ENCODE measurements at regions not wholly inside any gene's neighbourhood (a gene's known extent, or its start where the extent isn't known, plus 50 kb on each side); places are given as distances from the start of the nearest gene placed in this dataset.

DNA sequence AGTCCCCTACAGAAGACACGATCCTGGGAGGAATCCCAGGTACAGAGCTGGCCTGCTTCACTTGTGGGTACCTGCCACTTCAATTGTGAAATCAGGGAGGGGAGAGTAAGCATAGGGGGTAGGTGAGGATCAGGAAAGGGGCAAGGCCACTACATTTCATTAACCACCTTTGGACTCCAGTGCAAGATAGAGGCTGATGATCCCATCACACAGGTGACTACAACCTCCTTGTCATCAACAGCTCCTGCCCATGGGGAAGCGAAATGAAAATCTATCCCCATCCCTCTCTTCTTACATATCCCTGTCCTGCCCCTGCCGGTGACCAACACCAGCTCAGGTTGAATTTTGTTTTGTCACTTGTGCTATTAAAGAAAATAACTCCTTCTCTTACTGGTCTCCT lies 64.7 kb upstream of the VPREB1 start:
- TF ChIP-seq, protein P1, sequence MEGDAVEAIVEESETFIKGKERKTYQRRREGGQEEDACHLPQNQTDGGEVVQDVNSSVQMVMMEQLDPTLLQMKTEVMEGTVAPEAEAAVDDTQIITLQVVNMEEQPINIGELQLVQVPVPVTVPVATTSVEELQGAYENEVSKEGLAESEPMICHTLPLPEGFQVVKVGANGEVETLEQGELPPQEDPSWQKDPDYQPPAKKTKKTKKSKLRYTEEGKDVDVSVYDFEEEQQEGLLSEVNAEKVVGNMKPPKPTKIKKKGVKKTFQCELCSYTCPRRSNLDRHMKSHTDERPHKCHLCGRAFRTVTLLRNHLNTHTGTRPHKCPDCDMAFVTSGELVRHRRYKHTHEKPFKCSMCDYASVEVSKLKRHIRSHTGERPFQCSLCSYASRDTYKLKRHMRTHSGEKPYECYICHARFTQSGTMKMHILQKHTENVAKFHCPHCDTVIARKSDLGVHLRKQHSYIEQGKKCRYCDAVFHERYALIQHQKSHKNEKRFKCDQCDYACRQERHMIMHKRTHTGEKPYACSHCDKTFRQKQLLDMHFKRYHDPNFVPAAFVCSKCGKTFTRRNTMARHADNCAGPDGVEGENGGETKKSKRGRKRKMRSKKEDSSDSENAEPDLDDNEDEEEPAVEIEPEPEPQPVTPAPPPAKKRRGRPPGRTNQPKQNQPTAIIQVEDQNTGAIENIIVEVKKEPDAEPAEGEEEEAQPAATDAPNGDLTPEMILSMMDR (IDR thresholded peaks at IDR 0.05; ENCODE audit: poor library complexity, severe bottlenecking) = no peak
- TF ChIP-seq TAF1 (IDR thresholded peaks at IDR 0.05; ENCODE audit: low read depth) (no peak), SMC3 (conservative IDR thresholded peaks at IDR 0.05; ENCODE audit: poor library complexity) (no peak), RAD21 (conservative IDR thresholded peaks at IDR 0.05) (no peak), EP300 (conservative IDR thresholded peaks at IDR 0.05; ENCODE audit: poor library complexity, severe bottlenecking) (no peak)
- TF ChIP-seq, protein P2, sequence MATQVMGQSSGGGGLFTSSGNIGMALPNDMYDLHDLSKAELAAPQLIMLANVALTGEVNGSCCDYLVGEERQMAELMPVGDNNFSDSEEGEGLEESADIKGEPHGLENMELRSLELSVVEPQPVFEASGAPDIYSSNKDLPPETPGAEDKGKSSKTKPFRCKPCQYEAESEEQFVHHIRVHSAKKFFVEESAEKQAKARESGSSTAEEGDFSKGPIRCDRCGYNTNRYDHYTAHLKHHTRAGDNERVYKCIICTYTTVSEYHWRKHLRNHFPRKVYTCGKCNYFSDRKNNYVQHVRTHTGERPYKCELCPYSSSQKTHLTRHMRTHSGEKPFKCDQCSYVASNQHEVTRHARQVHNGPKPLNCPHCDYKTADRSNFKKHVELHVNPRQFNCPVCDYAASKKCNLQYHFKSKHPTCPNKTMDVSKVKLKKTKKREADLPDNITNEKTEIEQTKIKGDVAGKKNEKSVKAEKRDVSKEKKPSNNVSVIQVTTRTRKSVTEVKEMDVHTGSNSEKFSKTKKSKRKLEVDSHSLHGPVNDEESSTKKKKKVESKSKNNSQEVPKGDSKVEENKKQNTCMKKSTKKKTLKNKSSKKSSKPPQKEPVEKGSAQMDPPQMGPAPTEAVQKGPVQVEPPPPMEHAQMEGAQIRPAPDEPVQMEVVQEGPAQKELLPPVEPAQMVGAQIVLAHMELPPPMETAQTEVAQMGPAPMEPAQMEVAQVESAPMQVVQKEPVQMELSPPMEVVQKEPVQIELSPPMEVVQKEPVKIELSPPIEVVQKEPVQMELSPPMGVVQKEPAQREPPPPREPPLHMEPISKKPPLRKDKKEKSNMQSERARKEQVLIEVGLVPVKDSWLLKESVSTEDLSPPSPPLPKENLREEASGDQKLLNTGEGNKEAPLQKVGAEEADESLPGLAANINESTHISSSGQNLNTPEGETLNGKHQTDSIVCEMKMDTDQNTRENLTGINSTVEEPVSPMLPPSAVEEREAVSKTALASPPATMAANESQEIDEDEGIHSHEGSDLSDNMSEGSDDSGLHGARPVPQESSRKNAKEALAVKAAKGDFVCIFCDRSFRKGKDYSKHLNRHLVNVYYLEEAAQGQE (IDR thresholded peaks at IDR 0.05; ENCODE audit: borderline replicate concordance) = no peak
